HEK293 (cell line): ENCODE measurements at regions not wholly inside any gene's neighbourhood (a gene's known extent, or its start where the extent isn't known, plus 50 kb on each side); places are given as distances from the start of the nearest gene placed in this dataset.

Experiments
- CTCF ChIA-PET: fragments of 350-600 bp; formaldehyde crosslinking; extraction: SDS; loops from one replicate; lab custom pipeline; 2021; ENCODE audit warnings: antibody characterized with exemption; lab: Yijun Ruan, JAX
- POLR2A ChIA-PET: fragments of 300-600 bp; formaldehyde crosslinking; extraction: SDS; loops from one replicate; lab custom pipeline; 2020; ENCODE audit warnings: antibody characterized with exemption, inconsistent platforms; lab: Yijun Ruan, JAX
- H3K27ac ChIP-seq: fragments of 200-500 bp; sonication (Bioruptor generic); 2 replicates; pipeline ENCODE4 v1.5.1; 2014; ENCODE audit warnings: low read depth, low read length, control low read depth, inconsistent platforms; ENCODE audit errors: extremely low read depth
- H3K36me3 ChIP-seq, 2 experiments: fragments of 200-500 bp in 1 of 2; sonication (Bioruptor generic) in 1 of 2; 1 replicate in 1 of 2; 2 replicates in 1 of 2; pipeline ENCODE4 v1.5.1; 2014 to 2017; ENCODE audit warnings: inconsistent platforms in 2 of 2, low read length in 2 of 2; ENCODE audit not compliant: control insufficient read depth in 2 of 2, insufficient read depth in 1 of 2
- H3K4me1 ChIP-seq: fragments of 200-500 bp; sonication (Bioruptor generic); 2 replicates; pipeline ENCODE4 v1.5.1; 2014; ENCODE audit warnings: mild to moderate bottlenecking, low read length, inconsistent platforms; ENCODE audit not compliant: control insufficient read depth, insufficient read depth
- H3K4me3 ChIP-seq: 2 replicates; pipeline ENCODE4 v1.5.1; 2011; ENCODE audit warnings: low read depth, mild to moderate bottlenecking, control low read depth, low read length, moderate library complexity
- H3K9me3 ChIP-seq: fragments of 200-500 bp; sonication (Bioruptor generic); 2 replicates; pipeline ENCODE4 v1.5.1; 2014; ENCODE audit warnings: low read depth, low read length, inconsistent platforms; ENCODE audit not compliant: control insufficient read depth, insufficient read depth
- ELK4 ChIP-seq: IDR thresholded peaks from 2 replicates; pipeline ENCODE4 v1.6.1; 2011; ENCODE audit warnings: mild to moderate bottlenecking, low read depth, low read length, borderline replicate concordance
- GLIS2 ChIP-seq: fragments of 450-650 bp; formaldehyde crosslinking; IDR thresholded peaks from 2 replicates; pipeline ENCODE4 v1.5.1; 2016; ENCODE audit warnings: missing biosample characterization, missing genetic modification characterization
- KLF17 ChIP-seq: fragments of 450-650 bp; formaldehyde crosslinking; IDR thresholded peaks from 2 replicates; pipeline ENCODE4 v1.5.1; 2016; ENCODE audit warnings: missing biosample characterization, missing genetic modification characterization
- RBAK ChIP-seq: fragments of 450-650 bp; formaldehyde crosslinking; IDR thresholded peaks from 2 replicates; pipeline ENCODE4 v1.5.1; 2016; ENCODE audit warnings: missing biosample characterization, missing genetic modification characterization
- SETDB1 ChIP-seq: IDR thresholded peaks from one replicate; pipeline ENCODE4 v1.6.1; 2017; ENCODE audit warnings: mild to moderate bottlenecking, low read length, moderate library complexity, mixed read lengths; ENCODE audit not compliant: insufficient read length
- YY2 ChIP-seq: fragments of 450-650 bp; formaldehyde crosslinking; IDR thresholded peaks from 2 replicates; pipeline ENCODE4 v1.5.1; 2016; ENCODE audit warnings: missing biosample characterization, missing genetic modification characterization
- ZBTB11 ChIP-seq: fragments of 450-650 bp; formaldehyde crosslinking; conservative IDR thresholded peaks from 2 replicates; pipeline ENCODE4 v1.5.1; 2016; ENCODE audit warnings: low read depth, missing biosample characterization, missing genetic modification characterization
- ZBTB6 ChIP-seq: fragments of 450-650 bp; formaldehyde crosslinking; IDR thresholded peaks from 2 replicates; pipeline ENCODE4 v1.5.1; 2017; ENCODE audit warnings: missing biosample characterization, missing genetic modification characterization
- ZNF155 ChIP-seq: fragments of 450-650 bp; formaldehyde crosslinking; IDR thresholded peaks from 2 replicates; pipeline ENCODE4 v1.5.1; 2016; ENCODE audit warnings: missing biosample characterization, missing genetic modification characterization
- ZNF16 ChIP-seq: fragments of 450-650 bp; formaldehyde crosslinking; IDR thresholded peaks from 2 replicates; pipeline ENCODE4 v1.5.1; 2016; ENCODE audit warnings: low read depth, missing biosample characterization, missing genetic modification characterization
- ZNF2 ChIP-seq: fragments of 450-650 bp; formaldehyde crosslinking; IDR thresholded peaks from 2 replicates; pipeline ENCODE4 v1.5.1; 2016; ENCODE audit warnings: missing biosample characterization, missing genetic modification characterization
- ZNF214 ChIP-seq: fragments of 450-650 bp; formaldehyde crosslinking; IDR thresholded peaks from 2 replicates; pipeline ENCODE4 v1.5.1; 2017; ENCODE audit warnings: missing biosample characterization, mild to moderate bottlenecking, missing genetic modification characterization, borderline replicate concordance
- ZNF223 ChIP-seq: fragments of 450-650 bp; formaldehyde crosslinking; IDR thresholded peaks from 2 replicates; pipeline ENCODE4 v1.5.1; 2016; ENCODE audit warnings: missing biosample characterization, missing genetic modification characterization
- ZNF404 ChIP-seq: fragments of 450-650 bp; formaldehyde crosslinking; IDR thresholded peaks from 2 replicates; pipeline ENCODE4 v1.5.1; 2017; ENCODE audit warnings: missing biosample characterization, missing genetic modification characterization
- ZNF449 ChIP-seq: fragments of 450-650 bp; formaldehyde crosslinking; IDR thresholded peaks from 2 replicates; pipeline ENCODE4 v1.5.1; 2017; ENCODE audit warnings: missing biosample characterization, mild to moderate bottlenecking, missing genetic modification characterization, moderate library complexity
- ZNF513 ChIP-seq: fragments of 450-650 bp; IDR thresholded peaks from 2 replicates; pipeline ENCODE4 v1.5.1; 2018; ENCODE audit warnings: missing biosample characterization, missing genetic modification characterization
- ZNF610 ChIP-seq: fragments of 450-650 bp; formaldehyde crosslinking; IDR thresholded peaks from 2 replicates; pipeline ENCODE4 v1.5.1; 2016; ENCODE audit warnings: missing biosample characterization, missing genetic modification characterization, borderline replicate concordance
- ZNF626 ChIP-seq: fragments of 450-650 bp; sonication (Bioruptor Pico); formaldehyde crosslinking; IDR thresholded peaks from 2 replicates; pipeline ENCODE4 v1.5.1; 2018; ENCODE audit warnings: missing biosample characterization, missing genetic modification characterization, inconsistent platforms
- ZNF830 ChIP-seq: fragments of 450-650 bp; IDR thresholded peaks from 2 replicates; pipeline ENCODE4 v1.5.0; 2018; ENCODE audit warnings: missing biosample characterization, missing genetic modification characterization, low read depth, mild to moderate bottlenecking, moderate library complexity
- ZSCAN23 ChIP-seq: fragments of 450-650 bp; formaldehyde crosslinking; IDR thresholded peaks from 2 replicates; pipeline ENCODE4 v1.5.1; 2016; ENCODE audit warnings: missing biosample characterization, missing genetic modification characterization

GRCh38 chr4:138890891-138891570, 124.5 kb upstream of the NOCT start:
- H3K4me3 ChIP-seq: no peak overlapping the region
- CTCF ChIA-PET: no interaction called here
- TF ChIP-seq ZNF830 (tag by site-specific recombination) (no peak), SETDB1 (no peak), ZBTB6 (tag by site-specific recombination) (no peak), YY2 (no peak), ZNF404 (no peak), ELK4 (no peak), KLF17 (no peak), GLIS2 (no peak), ZBTB11 (tag by site-specific recombination) (no peak), ZNF155 (no peak), ZNF449 (tag by site-specific recombination) (no peak), ZNF223 (tag by site-specific recombination) (no peak), RBAK (tag by site-specific recombination) (no peak), ZSCAN23 (tag by site-specific recombination) (no peak), ZNF16 (tag by site-specific recombination) (no peak), ZNF513 (tag by site-specific recombination) (no peak), ZNF626 (tag by site-specific recombination) (no peak), ZNF214 (no peak), ZNF2 (no peak), ZNF610 (no peak)
- TF ChIP-seq, all 188 proteins: peak for 0
- Histone ChIP-seq H3K4me1 (no peaks in the 10 kb centered on the region), H3K27ac (no peak overlapping the region), H3K36me3 (no peaks in the 10 kb centered on the region), H3K9me3 (no peaks in the 10 kb centered on the region)
- POLR2A ChIA-PET: no interaction called here
